B cell (primary cell): ENCODE measurements at regions not wholly inside any gene's neighbourhood (a gene's known extent, or its start where the extent isn't known, plus 50 kb on each side); places are given as distances from the start of the nearest gene placed in this dataset.

Experiments used
- ATAC-seq: fragments of 200-7000 bp; cut with Tn5 transposase; one replicate; pipeline ENCODE4 v1.10.0; 2021; ENCODE audit warnings: low read depth, mild to moderate bottlenecking, moderate number of reproducible peaks, moderate library complexity
- CTCF ChIA-PET: fragments of 350-600 bp; sonication (Branson Sonifier 250); formaldehyde crosslinking; loops from one replicate; lab custom pipeline; 2021; ENCODE audit warnings: antibody characterized with exemption, inconsistent platforms; lab: Charles Lee
- POLR2A ChIA-PET: fragments of 350-600 bp; sonication (Branson Sonifier 250); formaldehyde crosslinking; loops from one replicate; lab custom pipeline; 2021; ENCODE audit warnings: antibody characterized with exemption; lab: Charles Lee
- DNase-seq: peaks from one replicate; pipeline ENCODE4 v3.0.0; 2013
- H2AFZ ChIP-seq: 2 replicates; pipeline ENCODE4 v1.6.1; 2012; ENCODE audit warnings: mild to moderate bottlenecking, low read depth, low read length; ENCODE audit not compliant: insufficient read depth, poor library complexity, severe bottlenecking
- H3K27ac ChIP-seq, 2 donors: 1 replicate in 1 of 2; 2 replicates in 1 of 2; pipeline ENCODE4 v1.5.1; 2012 to 2013; ENCODE audit warnings: low read length in 2 of 2, mild to moderate bottlenecking in 2 of 2, moderate library complexity in 1 of 2
- H3K27me3 ChIP-seq, 4 experiments: fragments of 200-600 bp in 1 of 4; sonication (generic) in 1 of 4; replicated peaks in 1 of 4; 1 replicate in 2 of 4; 2 replicates in 2 of 4; pipeline versions ENCODE4 v1.6.1 to v1.7.0; 2013 to 2016; ENCODE audit warnings: low read length in 3 of 4, mild to moderate bottlenecking in 2 of 4, mixed read lengths in 1 of 4, moderate library complexity in 1 of 4; ENCODE audit not compliant: insufficient read depth in 4 of 4, control insufficient read depth in 3 of 4; ENCODE audit errors: control extremely low read depth in 1 of 4
- H3K36me3 ChIP-seq, 2 experiments: replicated peaks in 1 of 2; 1 replicate in 1 of 2; 2 replicates in 1 of 2; pipeline versions ENCODE4 v1.6.1 to v1.7.1; 2013; ENCODE audit warnings: low read length in 1 of 2; ENCODE audit not compliant: insufficient read depth in 2 of 2, control insufficient read depth in 1 of 2; ENCODE audit errors: control extremely low read depth in 1 of 2, extremely low read depth in 1 of 2
- H3K4me1 ChIP-seq, 2 donors: fragments of 200-600 bp in 1 of 2; sonication (generic) in 1 of 2; 1 replicate in 1 of 2; 2 replicates in 1 of 2; pipeline versions ENCODE4 v1.5.1 to v1.6.1; 2013 to 2017; ENCODE audit warnings: low read length in 2 of 2; ENCODE audit not compliant: control insufficient read depth in 2 of 2, insufficient read depth in 2 of 2
- H3K4me2 ChIP-seq: replicated peaks from 2 replicates; pipeline ENCODE3; 2012; ENCODE audit warnings: mild to moderate bottlenecking, low read depth, low read length; ENCODE audit not compliant: poor library complexity, severe bottlenecking
- H3K4me3 ChIP-seq, 5 experiments: fragments of 200-600 bp in 1 of 5; sonication (generic) in 1 of 5; 1 replicate in 3 of 5; 2 replicates in 2 of 5; pipeline versions ENCODE4 v1.5.1 to v1.7.0; 2011 to 2016; ENCODE audit warnings: low read length in 4 of 5, mild to moderate bottlenecking in 4 of 5, low read depth in 2 of 5, control low read depth in 1 of 5, moderate library complexity in 1 of 5; ENCODE audit not compliant: insufficient read depth in 1 of 5; ENCODE audit errors: control extremely low read depth in 1 of 5, extremely low read depth in 1 of 5
- H3K79me2 ChIP-seq: fragments of 200-600 bp; sonication (generic); one replicate; pipeline ENCODE4 v1.6.0; 2016; ENCODE audit warnings: low read length; ENCODE audit not compliant: control insufficient read depth, insufficient read depth
- H3K9ac ChIP-seq: fragments of 200-600 bp; sonication (generic); 2 replicates; pipeline ENCODE4 v1.6.1; 2017; ENCODE audit warnings: mild to moderate bottlenecking, low read length, moderate library complexity
- H3K9me3 ChIP-seq, 3 donors: one replicate each; pipeline versions ENCODE4 v1.6.1 to v1.7.1; 2013; ENCODE audit warnings: low read length in 2 of 3; ENCODE audit not compliant: control insufficient read depth in 2 of 3, insufficient read depth in 1 of 3; ENCODE audit errors: control extremely low read depth in 1 of 3
- H4K20me1 ChIP-seq: 2 replicates; pipeline ENCODE4 v1.6.0; 2012; ENCODE audit warnings: mild to moderate bottlenecking, low read length; ENCODE audit not compliant: insufficient read depth, control insufficient read depth, poor library complexity, severe bottlenecking
- H3K27ac Mint-ChIP-seq: one replicate; pipeline ENCODE4 v1.8.0; 2021; ENCODE audit warnings: mixed read lengths
- H3K27me3 Mint-ChIP-seq: one replicate; pipeline ENCODE4 v1.8.0; 2021; ENCODE audit warnings: mixed read lengths
- H3K4me1 Mint-ChIP-seq: one replicate; pipeline ENCODE4 v1.8.0; 2021; ENCODE audit warnings: mixed read lengths
- H3K4me3 Mint-ChIP-seq: one replicate; pipeline ENCODE4 v1.8.0; 2021; ENCODE audit warnings: mixed read lengths
- H3K9me3 Mint-ChIP-seq: one replicate; pipeline ENCODE4 v1.8.0; 2022; ENCODE audit warnings: mixed read lengths; ENCODE audit not compliant: insufficient read depth
- EZH2 ChIP-seq: IDR thresholded peaks from 2 replicates; pipeline ENCODE4 v1.6.1; 2012; ENCODE audit warnings: borderline replicate concordance, low read depth, mild to moderate bottlenecking, moderate library complexity, low read length; ENCODE audit not compliant: insufficient read depth, poor library complexity, severe bottlenecking
- WGBS: methylation state at CpG from one replicate; pipeline ENCODE4 v1.1.5; 2013; ENCODE audit warnings: missing lambda C conversion rate; ENCODE audit not compliant: insufficient coverage; 5-methylcytosine and 5-hydroxymethylcytosine counted together
- intact Hi-C: fragments of 100-400 bp; cut with micrococcal nuclease; formaldehyde crosslinking; loops from one replicate; pipeline ENCODE4 v1.10.0; 2022
- TF ChIP-seq, protein P1 (sequence below): fragments of 200-600 bp; IDR thresholded peaks from one replicate; pipeline ENCODE4 v1.8.0; 2022; ENCODE audit warnings: antibody characterized with exemption, mild to moderate bottlenecking

DNA sequence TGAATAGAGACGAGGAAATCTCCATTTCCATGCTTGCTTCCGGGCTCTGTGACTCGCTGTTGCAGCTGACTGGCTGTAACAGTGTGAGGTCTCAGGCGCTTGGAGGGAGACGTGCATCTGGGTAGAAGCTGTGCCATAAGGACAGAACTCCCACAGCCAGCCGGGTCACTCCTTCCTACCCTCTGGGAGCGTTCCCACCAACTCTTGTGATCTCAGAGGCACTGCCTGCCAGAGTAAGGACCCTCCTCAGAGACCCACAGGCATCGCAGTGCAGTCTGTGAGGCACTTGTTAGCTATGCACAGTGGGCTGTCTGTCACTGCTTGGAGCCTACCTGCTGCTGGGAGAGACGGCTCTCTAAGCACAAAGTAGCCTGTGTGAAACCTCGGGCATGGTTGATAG is 203.4 kb upstream of the SEMA6A start:
- intact Hi-C loops = no loop called here
- H3K4me3 ChIP-seq = no peak overlapping the region
- 61% methylated on average over 6 of the region's 10 CpGs for WGBS
- ATAC-seq = no peak
- H3K79me2 ChIP-seq = no peaks in the 10 kb centered on the region
- no peak overlapping the region for H3K4me2 ChIP-seq
- no peak overlapping the region for H2AFZ ChIP-seq
- H3K4me1 Mint-ChIP-seq = no peaks in the 10 kb centered on the region
- H3K4me1 ChIP-seq = no peaks in the 10 kb centered on the region
- no peak overlapping the region for H3K27ac Mint-ChIP-seq
- ChIA-PET CTCF (no interaction called here), POLR2A (no interaction called here)
- peaks cover 0 to 5% (median 0%) of the 10 kb centered on the region in 3 donors for H3K9me3 ChIP-seq
- DNase-seq = no peak
- TF ChIP-seq, protein P1, sequence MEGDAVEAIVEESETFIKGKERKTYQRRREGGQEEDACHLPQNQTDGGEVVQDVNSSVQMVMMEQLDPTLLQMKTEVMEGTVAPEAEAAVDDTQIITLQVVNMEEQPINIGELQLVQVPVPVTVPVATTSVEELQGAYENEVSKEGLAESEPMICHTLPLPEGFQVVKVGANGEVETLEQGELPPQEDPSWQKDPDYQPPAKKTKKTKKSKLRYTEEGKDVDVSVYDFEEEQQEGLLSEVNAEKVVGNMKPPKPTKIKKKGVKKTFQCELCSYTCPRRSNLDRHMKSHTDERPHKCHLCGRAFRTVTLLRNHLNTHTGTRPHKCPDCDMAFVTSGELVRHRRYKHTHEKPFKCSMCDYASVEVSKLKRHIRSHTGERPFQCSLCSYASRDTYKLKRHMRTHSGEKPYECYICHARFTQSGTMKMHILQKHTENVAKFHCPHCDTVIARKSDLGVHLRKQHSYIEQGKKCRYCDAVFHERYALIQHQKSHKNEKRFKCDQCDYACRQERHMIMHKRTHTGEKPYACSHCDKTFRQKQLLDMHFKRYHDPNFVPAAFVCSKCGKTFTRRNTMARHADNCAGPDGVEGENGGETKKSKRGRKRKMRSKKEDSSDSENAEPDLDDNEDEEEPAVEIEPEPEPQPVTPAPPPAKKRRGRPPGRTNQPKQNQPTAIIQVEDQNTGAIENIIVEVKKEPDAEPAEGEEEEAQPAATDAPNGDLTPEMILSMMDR = no peak
- TF ChIP-seq EZH2 = no peak
- no peak overlapping the region for H3K4me3 Mint-ChIP-seq
- H3K9ac ChIP-seq = no peak overlapping the region
- H3K36me3 ChIP-seq = no peaks in the 10 kb centered on the region
- no peaks in the 10 kb centered on the region for H3K9me3 Mint-ChIP-seq
- no peaks in the 10 kb centered on the region for H3K27me3 Mint-ChIP-seq
- H3K27me3 ChIP-seq = no peaks in the 10 kb centered on the region
- H4K20me1 ChIP-seq = no peaks in the 10 kb centered on the region
- no peak overlapping the region for H3K27ac ChIP-seq

DNA sequence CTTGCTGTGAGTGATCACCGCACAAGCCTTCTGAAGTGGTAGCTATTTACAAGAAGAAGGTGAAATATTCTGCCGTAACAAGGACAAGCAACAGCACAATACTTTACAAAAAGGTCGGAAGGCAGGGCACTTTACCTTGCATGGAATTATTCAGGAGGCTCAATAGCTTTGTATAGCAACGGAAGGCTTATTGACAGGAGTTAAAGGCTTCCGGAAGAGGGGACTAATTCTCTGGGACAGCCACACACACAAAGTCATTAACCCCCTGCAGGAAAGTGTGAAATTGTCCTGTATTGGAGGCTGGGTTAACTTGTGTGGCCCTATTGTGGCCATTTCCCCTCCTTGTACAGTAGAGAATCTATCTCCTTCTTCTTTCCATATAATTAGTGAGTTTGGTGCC is 199.3 kb upstream of the SEMA6A start:
- Histone ChIP-seq H4K20me1 (no peaks in the 10 kb centered on the region), H3K4me2 (no peak overlapping the region), H3K9me3 (no peaks in the 10 kb centered on the region), H3K36me3 (no peaks in the 10 kb centered on the region), H3K79me2 (no peaks in the 10 kb centered on the region), H3K27me3 (no peaks in the 10 kb centered on the region), H3K27ac (no peak overlapping the region), H2AFZ (no peak overlapping the region), H3K4me3 (no peak overlapping the region), H3K9ac (no peak overlapping the region), H3K4me1 (no peaks in the 10 kb centered on the region)
- WGBS = 100% methylated on average over 1 of the region's 5 CpGs
- Mint-ChIP-seq H3K4me1 (no peaks in the 10 kb centered on the region), H3K9me3 (no peaks in the 10 kb centered on the region), H3K4me3 (no peak overlapping the region), H3K27ac (no peak overlapping the region), H3K27me3 (no peaks in the 10 kb centered on the region)
- no peak for ATAC-seq
- intact Hi-C loops = no loop called here
- TF ChIP-seq EZH2 = no peak
- TF ChIP-seq, protein P1 = no peak
- no peak for DNase-seq
- CTCF ChIA-PET = no interaction called here
- POLR2A ChIA-PET = no interaction called here
